HG03520 (cell line): ENCODE measurements at regions not wholly inside any gene's neighbourhood (a gene's known extent, or its start where the extent isn't known, plus 50 kb on each side); places are given as distances from the start of the nearest gene placed in this dataset.

Source experiments
- ATAC-seq: cut with Tn5 transposase; IDR thresholded peaks from one replicate; pipeline ENCODE4 v1.9.1; 2021; ENCODE audit warnings: mild to moderate bottlenecking, moderate library complexity; ENCODE audit not compliant: unreplicated experiment

DNA sequence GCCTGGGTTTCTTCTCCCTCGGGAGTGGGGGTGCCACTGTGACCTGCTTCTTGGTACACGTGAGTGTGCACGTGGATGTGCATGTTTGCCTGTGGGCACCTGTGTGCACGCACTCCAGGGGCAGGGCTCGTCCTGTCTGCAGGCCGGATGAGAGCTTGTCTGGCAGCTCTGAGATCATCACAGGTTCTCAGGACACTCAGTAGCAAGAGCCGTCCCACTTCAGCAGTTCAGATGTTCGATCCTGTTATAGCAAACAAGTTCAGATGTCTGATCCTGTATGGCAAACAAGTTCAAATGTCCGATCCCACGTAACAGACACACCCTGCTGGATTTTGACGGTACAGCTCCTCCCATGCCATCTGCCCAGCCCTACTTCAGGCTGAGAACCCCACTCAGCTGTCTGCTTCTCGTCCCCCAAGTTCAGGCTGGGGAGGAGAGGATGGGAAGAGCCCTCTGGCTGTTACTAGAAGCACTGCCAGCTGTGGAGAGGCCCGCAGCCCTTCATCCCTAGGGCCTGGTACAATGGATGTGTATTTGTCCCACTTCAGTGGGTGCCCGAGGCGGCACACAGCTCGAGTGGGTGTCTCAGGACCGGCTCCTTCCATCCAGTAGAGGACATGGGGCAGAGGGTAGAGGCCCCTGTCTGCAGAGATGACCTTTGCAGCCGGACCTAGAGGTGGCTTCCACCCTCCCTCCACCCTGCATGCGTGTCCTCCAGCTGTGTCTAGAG, 1126.9 kb downstream of the BRD1 start:
- ATAC-seq = no peak

DNA sequence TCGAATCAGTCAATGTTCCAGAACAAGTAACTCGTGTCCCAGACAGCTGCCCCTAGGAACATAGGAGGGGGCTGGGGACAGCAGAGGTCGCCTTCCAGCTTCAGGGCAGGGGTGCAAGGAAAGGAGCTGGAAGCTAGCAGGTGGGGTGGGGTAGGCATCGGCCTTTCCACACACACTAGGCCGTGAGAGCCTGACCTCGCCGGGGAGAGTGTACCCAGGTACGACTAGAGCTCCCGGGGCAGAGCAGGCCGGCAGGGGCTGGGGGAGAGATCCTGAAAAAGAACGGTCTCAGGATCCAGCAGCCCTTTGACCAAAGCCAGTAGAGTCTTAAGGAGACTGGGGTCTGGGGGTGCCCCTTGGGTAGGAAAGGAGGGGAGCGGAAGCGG, 1127.5 kb downstream of the BRD1 start:
- ATAC-seq = no peak

DNA sequence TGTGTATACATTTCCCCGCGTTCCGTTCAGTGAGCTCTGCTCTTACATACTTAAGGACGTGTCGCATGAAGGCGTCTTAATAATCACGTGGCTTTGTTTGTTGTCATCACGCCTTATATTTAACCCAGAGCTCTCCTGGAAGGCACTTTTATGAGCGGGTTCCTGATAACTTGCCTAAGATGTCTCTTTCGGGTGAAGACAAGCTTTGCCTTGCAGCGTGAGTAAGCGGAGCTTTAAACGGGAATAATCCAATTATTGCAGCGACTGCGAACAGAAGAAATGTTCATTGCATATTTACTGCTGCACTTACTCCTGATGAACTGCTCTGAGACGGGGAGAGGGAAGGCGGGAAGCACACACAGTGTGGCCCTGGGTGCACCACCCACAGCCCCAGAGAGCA, 1128.2 kb downstream of the BRD1 start:
- no peak for ATAC-seq

DNA sequence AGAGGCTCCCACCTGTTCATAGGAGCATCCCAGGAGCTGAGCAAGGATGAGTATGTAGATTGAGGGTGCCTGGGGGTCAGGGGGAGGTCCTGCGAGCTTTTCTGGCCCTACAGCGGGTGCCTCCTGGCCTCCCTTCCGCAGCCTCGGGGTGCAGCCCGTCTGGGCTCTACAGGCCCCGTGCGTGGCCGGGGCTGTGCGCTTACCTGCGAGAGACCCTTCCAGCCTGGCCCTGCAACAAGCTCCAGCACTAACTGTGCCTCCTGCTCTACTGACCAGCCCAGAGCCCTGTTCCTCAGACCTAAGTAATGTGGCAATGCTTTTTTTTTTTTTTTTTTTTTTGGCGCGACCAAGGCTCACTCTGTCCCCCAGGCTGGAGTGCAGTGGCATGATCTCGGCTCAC, 1129.1 kb downstream of the BRD1 start:
- no peak for ATAC-seq

DNA sequence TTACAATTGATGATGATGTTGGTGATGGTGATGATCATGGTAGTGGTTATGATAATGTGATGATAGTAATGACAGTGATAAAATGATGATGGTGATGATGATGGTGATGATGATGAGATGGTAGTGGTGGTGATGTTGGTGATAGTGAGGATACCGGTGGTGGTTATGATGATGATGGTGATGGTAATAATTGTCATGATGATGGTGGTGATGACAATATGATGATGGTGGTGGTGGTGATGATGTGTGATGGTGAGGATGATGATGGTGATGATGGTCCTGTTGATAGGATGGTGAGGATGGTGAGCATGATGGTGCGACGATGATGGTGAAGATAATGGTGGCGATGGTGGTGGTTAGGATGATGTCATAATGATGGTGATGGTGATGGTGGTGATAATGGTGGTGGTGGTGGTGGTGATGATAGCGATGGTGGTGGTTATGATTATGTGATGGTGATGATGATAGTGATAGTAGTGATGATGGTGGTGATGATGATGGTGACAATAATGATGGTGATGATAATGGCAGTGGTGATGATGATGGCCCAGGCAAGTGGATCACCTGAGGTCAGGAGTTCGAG, 1129.9 kb downstream of the BRD1 start:
- ATAC-seq = no peak

DNA sequence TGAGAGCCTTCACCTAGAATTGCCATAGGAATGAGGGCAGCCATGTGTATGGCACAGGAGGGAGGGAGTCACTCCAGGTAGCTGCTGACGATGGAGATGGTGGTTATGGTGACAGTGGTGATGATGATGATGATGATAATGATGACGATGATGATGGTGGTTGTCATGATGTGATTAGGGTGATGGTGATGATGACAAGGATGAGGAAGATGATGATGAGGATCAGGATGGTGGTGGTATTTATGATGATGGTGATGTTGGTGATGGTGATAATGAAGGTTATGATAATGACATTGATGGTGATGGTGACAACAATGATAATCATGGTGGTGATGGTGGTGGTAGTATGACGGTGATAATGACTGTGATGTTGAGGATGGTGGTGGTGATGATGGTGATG, 1130.5 kb downstream of the BRD1 start:
- no peak for ATAC-seq

DNA sequence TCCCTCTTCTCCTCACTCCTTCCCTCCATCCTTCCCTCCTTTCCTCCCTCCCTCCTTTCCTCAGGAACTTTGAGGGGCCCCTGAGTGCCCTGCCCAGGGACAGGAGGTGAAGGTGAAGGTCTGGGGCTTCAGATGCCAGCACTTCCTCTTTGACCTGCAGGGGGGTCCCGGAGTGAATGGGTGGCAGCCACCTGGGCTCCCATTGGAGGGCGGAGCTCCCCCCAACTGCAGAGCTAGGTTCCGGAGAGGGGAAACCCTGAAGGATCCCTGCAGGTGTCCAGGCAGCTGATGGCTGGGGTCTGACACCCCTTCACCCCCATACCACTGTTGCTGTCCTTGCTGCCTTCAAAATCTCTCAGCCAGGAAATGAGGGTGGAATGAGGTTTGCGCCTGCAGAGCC, 1131.3 kb downstream of the BRD1 start:
- no peak for ATAC-seq

DNA sequence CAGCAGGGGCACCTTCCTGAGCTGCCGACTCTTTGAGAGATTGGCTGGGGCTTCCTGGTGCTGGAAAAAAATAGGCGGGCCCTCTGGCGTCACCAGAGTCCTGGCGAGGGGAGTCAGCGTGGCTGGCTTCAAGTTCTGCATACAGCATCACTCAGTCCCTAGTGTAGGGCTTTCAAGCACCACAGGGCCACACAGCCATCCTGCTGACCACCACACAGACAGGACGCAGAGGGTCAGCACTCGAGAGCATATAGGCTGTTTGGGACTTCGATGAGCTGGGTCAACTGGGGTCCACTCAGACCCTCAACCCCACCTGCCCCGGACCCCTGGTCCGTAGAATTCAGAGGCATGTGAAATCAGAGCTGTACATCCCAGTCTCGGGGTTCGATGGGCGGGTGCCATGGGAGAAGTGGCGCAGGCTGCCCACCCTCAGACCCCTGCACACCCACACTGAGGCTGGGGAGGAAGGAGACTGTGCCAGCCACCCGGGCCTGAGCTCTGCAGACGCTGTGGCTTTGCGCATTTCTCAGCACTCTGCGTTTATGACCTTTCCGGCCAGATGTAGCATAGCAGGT, 1131.9 kb downstream of the BRD1 start:
- ATAC-seq = no peak

DNA sequence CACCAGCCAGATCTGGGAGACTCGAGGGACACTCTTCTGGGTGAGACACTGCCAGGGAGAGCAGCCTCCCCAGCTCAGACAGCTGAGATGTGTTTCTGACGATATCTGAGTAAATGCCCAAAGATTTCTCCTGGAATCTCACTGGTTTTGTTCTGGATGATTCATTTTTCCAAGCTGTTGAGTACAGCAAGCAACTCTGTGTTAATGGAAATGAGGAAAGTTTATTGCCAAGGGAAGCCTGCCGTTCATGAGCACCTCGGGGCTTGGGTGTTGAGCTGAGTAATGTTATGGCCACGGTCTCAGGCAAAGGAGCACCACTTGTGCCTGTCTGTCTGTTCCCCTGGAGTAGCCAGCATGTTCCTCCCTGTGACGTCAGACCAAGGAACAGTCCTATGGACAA, 1132.4 kb downstream of the BRD1 start:
- ATAC-seq = no peak

DNA sequence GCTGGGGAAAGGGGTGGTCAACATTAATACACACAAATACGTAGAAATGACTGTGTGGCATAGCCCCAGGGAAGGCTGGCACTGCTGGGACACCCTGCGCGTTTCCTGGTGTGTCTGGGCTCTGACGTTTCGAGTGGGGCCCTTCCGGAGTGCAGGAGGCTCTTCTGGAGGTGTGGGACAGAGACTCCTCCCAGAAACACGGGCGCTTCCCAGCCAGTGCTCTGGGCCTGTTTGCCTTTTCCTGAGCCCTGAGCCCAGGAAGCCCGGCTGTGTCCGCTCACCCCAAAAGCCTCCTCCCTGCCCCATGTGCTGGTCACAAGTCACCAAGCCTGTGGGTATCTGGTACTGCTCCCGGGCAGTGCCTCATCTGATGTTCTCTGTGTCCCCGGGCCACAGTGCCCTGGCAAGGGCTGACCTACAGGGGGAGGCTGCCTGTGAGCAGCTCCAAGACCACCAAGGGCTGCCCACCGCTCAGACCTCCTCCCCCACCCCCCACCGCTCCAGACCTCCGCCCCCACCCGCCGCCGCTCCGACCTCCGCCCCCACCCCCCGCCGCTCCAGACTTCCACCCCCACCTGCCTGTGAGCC, 1133.3 kb downstream of the BRD1 start:
- no peak for ATAC-seq

DNA sequence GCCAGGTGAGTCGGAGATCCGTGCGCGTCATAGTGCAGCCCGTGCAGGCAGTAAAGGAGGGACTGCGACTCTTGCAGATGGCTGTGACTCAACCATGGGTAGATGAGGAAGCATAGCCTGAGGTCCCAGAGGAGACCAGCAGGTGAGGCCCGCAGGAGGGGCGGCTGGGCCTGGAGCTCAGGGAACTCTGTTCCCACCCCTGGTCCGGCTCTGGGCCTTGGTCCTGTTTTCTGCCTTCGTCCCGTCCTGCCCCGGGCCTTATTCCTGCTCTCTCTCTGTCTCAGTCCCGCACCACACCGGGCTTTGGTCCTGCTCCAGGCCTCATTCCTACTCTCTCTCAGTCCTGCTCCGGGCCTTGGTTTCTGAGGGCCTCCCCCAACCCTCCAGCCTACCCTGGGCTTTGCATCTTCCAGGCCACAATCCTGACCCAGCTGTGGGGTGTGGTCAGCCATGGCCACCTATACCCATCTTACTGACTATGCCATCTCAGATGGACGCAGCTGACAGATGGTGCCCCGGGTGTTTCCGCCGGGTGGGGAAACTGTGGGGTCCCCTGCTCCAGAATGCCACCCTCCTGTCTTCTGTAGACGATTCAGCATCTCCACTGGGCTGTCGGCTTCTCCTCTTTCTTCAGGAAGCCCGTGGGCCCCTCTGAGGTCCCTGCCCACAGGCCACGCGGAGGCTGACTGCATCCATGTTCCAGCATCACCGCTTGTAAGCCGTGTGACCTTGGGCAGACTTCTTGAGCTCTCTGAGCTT, 1134.1 kb downstream of the BRD1 start:
- no peak for ATAC-seq

DNA sequence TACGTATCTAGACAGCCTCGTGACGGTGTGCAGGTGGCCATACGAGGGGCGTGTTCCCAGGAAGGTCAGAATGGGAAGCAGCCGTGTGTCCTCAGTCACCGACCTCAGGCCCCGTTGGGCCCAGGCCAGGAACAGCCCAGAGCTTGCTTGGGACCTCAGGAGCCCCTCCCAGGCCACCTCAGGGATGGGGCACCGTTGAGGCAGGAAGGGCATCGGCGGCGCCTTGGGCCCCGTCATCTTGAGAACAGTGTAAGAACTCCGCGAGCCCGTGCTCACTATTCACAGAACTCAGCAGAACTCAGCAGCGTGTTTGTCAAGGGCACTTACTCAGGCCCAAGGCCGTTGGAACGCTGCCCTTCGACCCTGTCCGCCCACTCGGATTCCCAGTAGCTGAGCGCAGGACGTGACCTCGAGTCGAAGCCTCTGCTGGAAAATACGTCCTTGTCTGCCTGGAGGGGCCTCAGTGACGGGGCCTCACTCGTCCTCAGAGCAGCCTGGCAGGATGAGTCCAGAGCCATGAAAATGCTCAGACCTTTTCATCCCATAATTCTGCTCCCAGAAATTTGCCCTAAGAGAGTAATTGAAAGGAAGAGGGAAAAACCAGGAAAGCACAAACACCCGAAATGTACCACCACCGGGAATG, 1134.8 kb downstream of the BRD1 start:
- ATAC-seq = no peak

DNA sequence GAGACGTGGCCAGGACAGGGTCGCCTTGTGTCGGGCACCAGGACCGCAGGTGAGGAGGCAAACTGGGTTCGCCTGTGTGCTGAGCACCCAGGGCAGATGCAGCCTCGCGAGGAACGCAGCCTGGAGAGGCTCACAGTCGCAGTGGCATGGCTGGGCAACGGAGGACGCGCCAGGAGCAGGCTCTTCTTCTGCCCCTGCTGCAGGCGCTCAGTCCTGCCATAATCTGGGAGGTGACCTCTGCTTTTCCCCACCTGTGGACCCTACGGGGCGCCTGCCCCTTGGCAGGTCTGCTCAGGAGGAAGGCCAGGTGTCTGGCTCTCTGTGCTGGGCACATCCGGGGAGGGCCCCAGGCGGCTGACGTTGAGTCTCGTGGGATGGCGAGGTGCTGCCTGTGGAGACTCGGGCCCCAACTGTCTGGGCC, 1136.2 kb downstream of the BRD1 start:
- no peak for ATAC-seq

DNA sequence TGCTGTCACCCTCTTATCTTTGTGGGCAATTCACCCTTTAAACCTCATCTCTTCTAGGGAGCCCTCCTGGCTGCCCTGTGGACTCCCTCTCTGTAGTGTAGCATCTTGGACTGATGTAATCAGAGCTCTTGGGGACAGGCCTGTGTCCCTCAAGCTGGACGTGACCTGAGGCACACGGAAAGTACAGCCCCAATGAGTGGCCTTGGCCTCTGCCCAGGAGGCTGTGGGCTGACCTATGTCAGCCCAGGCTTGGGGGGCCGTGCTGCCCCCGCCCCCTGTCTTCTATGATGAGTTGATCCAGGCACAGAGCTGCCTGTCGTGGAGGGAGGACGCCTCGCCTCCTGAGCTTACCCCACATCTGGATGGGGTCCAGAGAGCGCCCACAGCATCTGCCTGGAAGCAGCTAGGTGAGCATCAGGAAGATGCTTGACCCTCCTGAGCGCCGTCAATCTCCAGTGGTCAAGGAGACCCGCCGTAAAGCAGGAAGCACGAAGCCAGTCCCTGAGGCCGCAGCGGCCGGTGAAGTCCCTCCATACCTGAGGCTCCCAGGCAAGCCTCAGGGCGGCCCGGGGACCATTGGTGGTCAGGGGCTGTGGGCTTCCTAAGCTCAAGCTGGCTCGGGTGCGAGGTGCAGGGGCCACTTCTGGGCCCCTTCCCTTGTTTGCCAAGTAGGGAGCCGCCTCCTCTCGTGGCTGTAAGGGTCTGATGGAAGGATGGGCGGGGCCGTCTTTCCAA, 1136.9 kb downstream of the BRD1 start:
- no peak for ATAC-seq

DNA sequence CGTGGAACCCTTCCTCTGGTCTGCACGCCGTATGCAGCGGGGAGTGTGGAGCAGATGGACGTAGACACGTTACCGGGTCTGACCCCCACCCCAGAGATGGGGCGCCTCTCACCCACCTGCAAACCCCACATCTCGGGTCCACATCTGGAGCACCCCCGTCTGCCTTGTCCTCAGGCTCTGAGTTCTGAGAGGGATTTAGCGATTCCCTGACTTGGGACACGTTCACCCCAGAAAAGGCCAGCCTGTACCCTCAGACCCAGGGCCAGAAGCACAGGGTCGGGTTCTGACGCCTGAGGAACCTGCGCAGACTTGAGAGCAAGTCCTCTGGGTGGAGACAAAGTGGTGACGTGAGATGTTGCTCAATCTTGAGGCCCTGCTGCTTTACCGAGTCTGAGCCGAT, 1138.5 kb downstream of the BRD1 start:
- ATAC-seq = no peak

DNA sequence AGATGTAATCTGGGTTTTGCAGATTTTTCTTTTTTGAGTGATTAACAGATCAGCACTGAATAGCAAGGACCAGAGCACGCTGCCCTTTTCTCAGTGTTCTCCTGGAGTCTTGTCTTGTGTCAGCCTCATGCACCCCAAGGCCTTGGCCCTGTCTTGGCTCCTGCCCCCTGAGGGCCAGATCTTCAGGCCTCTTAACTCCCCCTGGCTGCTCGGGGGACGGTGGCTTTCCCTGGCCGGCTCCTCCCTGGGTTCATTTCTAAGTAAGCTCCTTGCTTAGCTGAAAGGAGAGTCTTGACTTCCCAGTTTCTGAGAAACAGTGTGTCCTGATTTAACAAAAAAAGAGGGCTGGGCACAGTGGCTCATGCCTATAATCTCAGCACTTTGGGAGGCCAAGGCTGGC, 1139.3 kb downstream of the BRD1 start:
- ATAC-seq = no peak

DNA sequence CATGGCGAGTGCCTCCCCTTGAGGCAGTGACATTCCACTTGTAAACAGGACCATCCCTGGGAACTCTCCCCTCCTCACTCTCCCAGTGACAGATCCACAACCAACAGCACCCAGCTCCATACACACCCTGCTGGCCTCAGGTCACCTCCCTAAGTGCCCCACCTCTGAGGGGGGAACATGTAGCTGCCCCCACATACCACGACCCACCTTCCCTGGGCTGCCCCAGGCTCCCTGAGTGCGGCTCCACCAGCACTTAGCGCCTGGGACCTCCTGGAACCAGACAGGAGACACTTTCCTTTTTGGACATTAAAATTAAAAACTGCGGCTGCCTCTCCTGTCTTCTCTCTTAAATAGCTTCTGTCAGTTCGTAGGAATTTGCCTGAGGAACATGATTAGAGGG, 1140.1 kb downstream of the BRD1 start:
- ATAC-seq = no peak

DNA sequence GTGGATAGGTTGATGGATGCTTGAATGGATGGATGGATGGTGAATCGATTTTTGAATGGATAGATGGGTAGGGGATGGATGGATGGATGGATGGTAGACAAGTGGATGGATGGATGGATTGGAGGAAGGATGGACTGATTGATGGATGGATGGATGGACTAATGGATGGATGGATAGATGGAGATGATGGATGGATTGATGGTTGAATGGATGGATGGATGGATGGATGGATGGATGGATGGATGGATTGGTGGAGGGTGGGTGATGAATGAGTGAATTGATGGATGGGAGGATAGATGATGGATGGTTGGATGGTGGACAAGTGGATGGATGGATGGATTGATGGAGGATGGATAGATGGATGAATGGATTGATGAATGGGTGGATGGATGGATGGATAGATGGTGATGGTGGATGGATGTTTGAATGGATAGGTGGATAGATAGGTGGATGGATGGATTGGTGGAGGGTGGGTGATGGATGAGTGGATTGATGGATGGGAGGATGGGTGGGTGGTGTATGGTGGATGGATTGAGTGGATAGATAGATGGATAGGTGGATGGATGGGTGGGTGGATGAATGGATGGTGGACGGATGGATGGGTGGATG, 1140.9 kb downstream of the BRD1 start:
- ATAC-seq = no peak

DNA sequence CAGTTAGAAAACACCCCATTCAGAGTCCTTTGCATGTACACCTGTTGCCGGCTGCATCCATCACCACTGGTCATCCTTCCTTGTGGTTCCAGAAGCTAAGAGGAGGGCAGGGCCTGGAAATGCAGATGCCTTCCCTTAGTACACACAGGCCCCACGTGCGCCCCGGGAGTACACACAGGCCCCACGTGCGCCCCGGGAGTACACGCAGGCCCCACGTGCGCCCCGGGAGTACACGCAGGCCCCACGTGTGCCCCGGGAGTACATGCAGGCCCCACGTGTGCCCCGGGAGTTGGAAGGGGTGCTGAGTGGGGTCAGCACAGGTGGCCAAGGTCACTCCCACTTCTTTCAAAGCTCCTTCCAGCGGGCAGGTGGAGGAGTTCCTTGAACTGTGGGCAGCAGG, 1141.9 kb downstream of the BRD1 start:
- ATAC-seq = no peak

DNA sequence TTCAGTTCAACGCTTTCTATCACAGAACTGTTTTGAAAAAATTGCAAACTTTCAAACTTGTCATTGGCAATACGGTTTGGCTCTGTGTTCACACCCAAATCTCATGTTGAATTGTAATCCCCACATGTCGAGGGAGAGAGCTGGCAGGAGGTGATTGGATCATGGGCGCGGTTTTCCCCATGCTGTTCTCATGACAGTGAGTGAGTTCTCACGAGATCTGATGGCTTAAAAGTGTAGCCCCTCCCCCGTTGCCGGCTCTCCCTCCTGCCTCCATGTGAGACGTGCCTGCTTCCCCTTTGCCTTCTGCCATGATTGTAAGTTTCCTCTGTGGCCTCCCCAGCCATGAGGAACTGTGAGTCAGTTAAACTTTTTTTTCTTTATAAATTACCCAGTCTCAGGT, 1144.0 kb downstream of the BRD1 start:
- ATAC-seq = no peak
